ENCODE measurements at regions not wholly inside any gene's neighbourhood (a gene's known extent, or its start where the extent isn't known, plus 50 kb on each side); places are given as distances from the start of the nearest gene placed in this dataset.

DNA sequence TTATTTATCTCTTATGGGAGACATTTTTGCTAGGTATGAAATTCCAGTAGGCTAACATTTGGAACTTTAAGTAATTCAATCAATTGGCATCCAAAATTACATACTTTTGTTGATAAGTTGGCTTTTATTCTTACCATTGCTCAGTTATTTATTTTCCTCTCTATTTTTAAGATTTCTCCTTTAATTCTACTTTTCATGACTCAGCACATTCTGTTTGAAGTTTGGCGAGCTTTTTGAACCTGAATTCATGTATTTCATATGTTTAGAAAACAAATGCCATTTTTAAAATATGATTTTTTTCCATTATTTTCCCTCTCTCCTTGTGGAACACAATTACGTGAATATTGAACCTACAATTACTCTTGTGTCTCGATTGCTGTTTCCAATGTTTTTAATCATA is 2896.3 kb upstream of the PCDH20 start:
- DNase-seq (no peak), ATAC-seq (no peak)
- no peaks in the 10 kb centered on the region for H3K36me3 ChIP-seq (ENCODE audit: insufficient read depth in 1 of 2, low read depth in 1 of 2)
- TF ChIP-seq, protein P1, sequence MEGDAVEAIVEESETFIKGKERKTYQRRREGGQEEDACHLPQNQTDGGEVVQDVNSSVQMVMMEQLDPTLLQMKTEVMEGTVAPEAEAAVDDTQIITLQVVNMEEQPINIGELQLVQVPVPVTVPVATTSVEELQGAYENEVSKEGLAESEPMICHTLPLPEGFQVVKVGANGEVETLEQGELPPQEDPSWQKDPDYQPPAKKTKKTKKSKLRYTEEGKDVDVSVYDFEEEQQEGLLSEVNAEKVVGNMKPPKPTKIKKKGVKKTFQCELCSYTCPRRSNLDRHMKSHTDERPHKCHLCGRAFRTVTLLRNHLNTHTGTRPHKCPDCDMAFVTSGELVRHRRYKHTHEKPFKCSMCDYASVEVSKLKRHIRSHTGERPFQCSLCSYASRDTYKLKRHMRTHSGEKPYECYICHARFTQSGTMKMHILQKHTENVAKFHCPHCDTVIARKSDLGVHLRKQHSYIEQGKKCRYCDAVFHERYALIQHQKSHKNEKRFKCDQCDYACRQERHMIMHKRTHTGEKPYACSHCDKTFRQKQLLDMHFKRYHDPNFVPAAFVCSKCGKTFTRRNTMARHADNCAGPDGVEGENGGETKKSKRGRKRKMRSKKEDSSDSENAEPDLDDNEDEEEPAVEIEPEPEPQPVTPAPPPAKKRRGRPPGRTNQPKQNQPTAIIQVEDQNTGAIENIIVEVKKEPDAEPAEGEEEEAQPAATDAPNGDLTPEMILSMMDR (IDR thresholded peaks at IDR 0.05) = no peak
- intact Hi-C loops (cut with DNase I) = no loop called here
- WGBS, 3 donors = 86 to 89% (median 88%) methylated on average over 3 of the region's 3 CpGs
- peaks cover 0 to 3% (median 0%) of the 10 kb centered on the region in 3 donors for H3K27me3 ChIP-seq (ENCODE audit: insufficient read depth in 3 of 3, low read length in 2 of 3)
- no peaks in the 10 kb centered on the region for H3K4me1 ChIP-seq
- no peak overlapping the region for H3K4me3 ChIP-seq
- H3K27ac ChIP-seq = no peak overlapping the region
- peaks cover 4% of the 10 kb centered on the region for H3K9me3 ChIP-seq

DNA sequence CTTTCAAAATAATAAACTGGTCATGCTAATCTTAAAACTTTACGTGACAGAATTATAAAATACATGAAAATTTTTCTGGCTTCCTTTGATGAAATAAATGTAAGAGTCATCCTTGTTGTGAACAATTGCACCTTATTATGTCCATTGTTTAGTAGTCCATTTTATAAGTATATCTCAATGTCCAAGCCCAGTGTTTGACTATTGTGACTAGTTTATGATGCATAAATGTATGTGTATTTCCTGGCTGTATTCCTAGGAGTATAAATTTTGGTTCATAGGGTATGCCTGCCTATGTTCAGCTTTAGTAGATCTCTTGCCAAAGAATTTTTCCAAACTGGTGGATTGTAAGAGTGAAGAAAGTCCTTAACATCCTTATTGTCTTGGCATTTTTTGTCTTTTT is 2895.5 kb upstream of the PCDH20 start:
- intact Hi-C loops (cut with DNase I) = no loop called here
- H3K4me3 ChIP-seq = no peak overlapping the region
- no peaks in the 10 kb centered on the region for H3K36me3 ChIP-seq (ENCODE audit: insufficient read depth in 1 of 2, low read depth in 1 of 2)
- peaks cover 4% of the 10 kb centered on the region for H3K9me3 ChIP-seq
- no peaks in the 10 kb centered on the region for H3K4me1 ChIP-seq
- H3K27ac ChIP-seq = no peak overlapping the region
- H3K27me3 ChIP-seq (ENCODE audit: insufficient read depth in 3 of 3, low read length in 2 of 3) = peaks cover 0 to 3% (median 0%) of the 10 kb centered on the region in 3 donors
- DNase-seq = no peak
- 80 to 91% (median 91%) methylated on average over 1 of the region's 1 CpG for WGBS, 3 donors
- TF ChIP-seq, protein P1 (IDR thresholded peaks at IDR 0.05) = no peak
- no peak for ATAC-seq

DNA sequence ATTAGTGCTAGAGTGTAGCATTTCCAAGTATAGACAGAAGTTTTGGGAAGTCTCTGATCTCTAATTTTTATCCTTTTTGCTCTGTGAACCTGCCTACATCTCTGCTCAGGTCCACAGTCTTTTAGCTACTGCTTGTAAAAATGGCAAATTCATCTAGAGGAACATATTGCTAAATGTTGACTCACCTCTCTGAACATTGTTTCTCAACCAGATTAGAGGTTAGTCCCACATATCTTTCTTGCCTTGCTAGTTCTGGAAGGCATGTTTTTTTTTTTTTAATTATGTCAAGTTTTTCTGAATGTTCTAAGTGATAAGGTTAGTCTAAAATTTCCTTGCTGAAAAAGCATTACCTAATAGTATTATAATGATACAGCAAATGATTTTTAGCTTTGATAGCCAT is 2889.6 kb upstream of the PCDH20 start:
- no peak for DNase-seq
- Histone ChIP-seq H3K4me1 (no peaks in the 10 kb centered on the region), H3K36me3 (ENCODE audit: insufficient read depth in 1 of 2, low read depth in 1 of 2) (no peaks in the 10 kb centered on the region), H3K27ac (no peak overlapping the region), H3K9me3 (no peaks in the 10 kb centered on the region), H3K27me3 (ENCODE audit: insufficient read depth in 3 of 3, low read length in 2 of 3) (peaks cover 0 to 3% (median 0%) of the 10 kb centered on the region in 3 donors), H3K4me3 (no peak overlapping the region)
- no peak for ATAC-seq
- intact Hi-C loops (cut with DNase I) = no loop called here
- TF ChIP-seq, protein P1 (IDR thresholded peaks at IDR 0.05) = no peak

DNA sequence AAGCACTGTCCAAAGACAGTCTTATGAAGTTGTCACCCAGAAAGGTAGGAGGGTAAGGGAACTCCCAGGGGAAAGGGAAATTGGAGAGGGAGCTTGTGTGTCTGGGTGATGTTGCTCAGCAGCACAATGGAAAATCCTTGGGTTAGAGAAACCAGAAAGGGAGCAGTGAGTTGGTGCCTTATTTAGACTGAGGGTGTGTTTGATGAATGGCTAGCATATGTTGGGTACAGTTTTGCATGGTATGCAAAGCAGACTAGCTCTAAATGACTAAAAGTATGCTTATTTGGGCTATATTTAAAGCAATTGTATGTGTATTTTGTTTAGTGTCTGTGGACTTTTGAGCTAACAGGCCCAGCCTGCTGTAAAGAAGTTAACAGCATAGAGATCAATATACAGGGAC is 2884.6 kb upstream of the PCDH20 start:
- Histone ChIP-seq H3K4me1 (no peaks in the 10 kb centered on the region), H3K9me3 (no peaks in the 10 kb centered on the region), H3K4me3 (no peak overlapping the region), H3K27me3 (ENCODE audit: insufficient read depth in 3 of 3, low read length in 2 of 3) (no peaks in the 10 kb centered on the region), H3K36me3 (ENCODE audit: insufficient read depth in 1 of 2, low read depth in 1 of 2) (no peaks in the 10 kb centered on the region), H3K27ac (no peak overlapping the region)
- TF ChIP-seq, protein P1 (IDR thresholded peaks at IDR 0.05) = no peak
- no peak for ATAC-seq
- DNase-seq = no peak
- intact Hi-C loops (cut with DNase I) = no loop called here

DNA sequence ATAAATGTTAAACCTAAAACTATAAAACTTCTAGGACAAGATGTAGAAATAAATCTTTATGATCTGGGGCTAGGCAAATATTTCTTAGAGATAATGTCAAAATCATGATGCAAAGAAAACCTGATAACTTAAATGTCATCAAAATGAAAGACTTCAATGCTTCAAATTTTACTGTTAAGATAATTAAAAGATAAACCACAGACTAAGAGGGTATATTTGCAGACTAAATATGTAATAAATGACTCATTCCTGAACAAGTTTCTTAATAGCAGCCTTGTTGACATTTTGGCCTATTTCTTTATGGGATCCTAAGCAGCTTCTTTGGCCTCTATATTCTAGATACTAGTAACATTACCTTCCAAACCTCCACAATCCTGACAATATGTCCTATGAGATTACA is 2878.3 kb upstream of the PCDH20 start:
- intact Hi-C loops (cut with DNase I) = no loop called here
- Histone ChIP-seq H3K27ac (no peak overlapping the region), H3K4me1 (no peaks in the 10 kb centered on the region), H3K4me3 (no peak overlapping the region), H3K9me3 (no peaks in the 10 kb centered on the region), H3K36me3 (ENCODE audit: insufficient read depth in 1 of 2, low read depth in 1 of 2) (no peaks in the 10 kb centered on the region), H3K27me3 (ENCODE audit: insufficient read depth in 3 of 3, low read length in 2 of 3) (no peaks in the 10 kb centered on the region)
- ATAC-seq (no peak), DNase-seq (no peak)
- TF ChIP-seq, protein P1 (IDR thresholded peaks at IDR 0.05) = no peak

All from psoas muscle (tissue), 7 donors.